OCI-LY7 (cell line): ENCODE measurements at regions not wholly inside any gene's neighbourhood (a gene's known extent, or its start where the extent isn't known, plus 50 kb on each side); places are given as distances from the start of the nearest gene placed in this dataset.
A peak's percentile ranks its signal among the peaks of the same experiment; 100 is the strongest.

Source experiments
- BruUV-seq: library from RNA; stranded (reverse); fragments of 400-500 nt; replicated peaks from 2 replicates; lab custom pipeline; 2021; lab: Mats Ljungman, UMichigan
- CTCF ChIA-PET: fragments of 300-600 bp; sonication (Branson Sonifier 250); formaldehyde crosslinking; loops from one replicate; lab custom pipeline; 2022; ENCODE audit warnings: antibody characterized with exemption; ENCODE audit not compliant: unreplicated experiment; lab: Charles Lee
- POLR2A ChIA-PET: fragments of 300-600 bp; sonication (Branson Sonifier 250); formaldehyde crosslinking; loops from one replicate; lab custom pipeline; 2022; ENCODE audit warnings: antibody characterized with exemption; lab: Charles Lee
- DNase-seq: peaks from one replicate; pipeline ENCODE4 v3.0.0-alpha.2; 2015; ENCODE audit warnings: low spot score
- H2AFZ ChIP-seq: fragments of 200-600 bp; sonication (generic), shearing (Covaris generic); 2 replicates; pipeline ENCODE4 v1.6.1; 2014; ENCODE audit warnings: mild to moderate bottlenecking, antibody characterized with exemption, low read length, moderate library complexity
- H3K27ac ChIP-seq: fragments of 200-600 bp; sonication (generic); 2 replicates; pipeline ENCODE4 v1.5.1; 2014; ENCODE audit warnings: mixed run types, low read depth, mild to moderate bottlenecking, moderate library complexity, low read length, inconsistent platforms; ENCODE audit not compliant: poor library complexity, severe bottlenecking
- H3K36me3 ChIP-seq: fragments of 200-600 bp; sonication (generic); 2 replicates; pipeline ENCODE4 v1.6.1; 2014; ENCODE audit warnings: mild to moderate bottlenecking, antibody characterized with exemption, low read length, moderate library complexity, mixed read lengths; ENCODE audit not compliant: insufficient read depth
- H3K4me1 ChIP-seq: fragments of 200-600 bp; sonication (generic); 2 replicates; pipeline ENCODE4 v1.5.1; 2014; ENCODE audit warnings: mild to moderate bottlenecking, low read length; ENCODE audit not compliant: insufficient read depth, poor library complexity, severe bottlenecking
- H3K4me2 ChIP-seq: fragments of 200-600 bp; sonication (generic); 2 replicates; pipeline ENCODE4 v1.6.1; 2014; ENCODE audit warnings: mild to moderate bottlenecking, low read length
- H3K4me3 ChIP-seq: fragments of 200-600 bp; sonication (generic); 2 replicates; pipeline ENCODE4 v1.5.1; 2014; ENCODE audit warnings: mild to moderate bottlenecking, low read depth, low read length; ENCODE audit not compliant: poor library complexity, severe bottlenecking
- H3K79me2 ChIP-seq: fragments of 200-600 bp; sonication (generic); 2 replicates; pipeline ENCODE4 v1.6.1; 2016; ENCODE audit warnings: low read depth, mild to moderate bottlenecking, low read length, moderate library complexity, mixed read lengths; ENCODE audit not compliant: insufficient read depth
- H3K9me2 ChIP-seq: fragments of 200-600 bp; sonication (generic); 2 replicates; pipeline ENCODE4 v1.6.1; 2016; ENCODE audit warnings: mild to moderate bottlenecking, low read length, mixed read lengths; ENCODE audit not compliant: insufficient read depth
- H3K9me3 ChIP-seq: fragments of 200-600 bp; sonication (generic); 2 replicates; pipeline ENCODE4 v1.6.1; 2014; ENCODE audit warnings: mild to moderate bottlenecking, mixed run types, low read length, mixed read lengths
- H4K20me1 ChIP-seq: fragments of 200-600 bp; sonication (generic); 2 replicates; pipeline ENCODE4 v1.6.1; 2014; ENCODE audit warnings: mild to moderate bottlenecking, antibody characterized with exemption, low read length, moderate library complexity, mixed read lengths; ENCODE audit not compliant: insufficient read depth
- CTCF ChIP-seq: fragments of 200-600 bp; sonication (generic); conservative IDR thresholded peaks from 2 replicates; pipeline ENCODE4 v1.5.1; 2014; ENCODE audit warnings: mild to moderate bottlenecking, antibody characterized with exemption, low read length, moderate library complexity, mixed read lengths
- EZH2phosphoT487 ChIP-seq: fragments of 200-600 bp; sonication (generic); IDR thresholded peaks from 2 replicates; pipeline ENCODE4 v1.6.1; 2018; ENCODE audit warnings: low read depth, borderline replicate concordance, mild to moderate bottlenecking, mixed run types, antibody characterized with exemption, low read length, moderate library complexity, mixed read lengths
- intact Hi-C: fragments of 100-400 bp; cut with micrococcal nuclease; formaldehyde crosslinking; loops from one replicate; pipeline ENCODE4 v1.10.0; 2022; ENCODE audit not compliant: unreplicated experiment

DNA sequence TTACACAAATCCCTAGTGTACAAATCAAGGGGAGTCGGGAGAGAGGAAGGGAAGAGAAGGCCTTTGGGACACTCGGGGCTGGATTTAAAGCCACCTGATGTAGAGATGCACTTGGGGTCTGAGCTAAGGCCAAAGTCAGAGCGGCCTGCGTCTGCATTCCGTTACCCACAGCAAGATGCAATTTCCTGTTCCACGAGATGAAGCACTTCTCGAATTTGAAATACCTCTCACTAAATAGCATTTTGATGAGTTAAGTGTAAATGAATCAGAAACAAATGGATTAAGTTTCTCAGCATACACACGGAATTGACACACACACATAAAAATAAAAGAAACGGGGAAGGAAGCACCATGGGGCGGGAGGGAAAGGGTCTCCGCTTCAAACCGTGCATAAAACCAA lies 386.0 kb downstream of the SOX9 start:
- BruUV-seq: no TSS peak
- Histone ChIP-seq H3K9me3 (peaks cover 8% of the 10 kb centered on the region; the same call in 1 of the 2 replicates), H3K9me2 (no peaks in the 10 kb centered on the region), H3K79me2 (no peaks in the 10 kb centered on the region), H3K36me3 (no peaks in the 10 kb centered on the region), H3K4me3 (no peak overlapping the region), H3K4me1 (peaks cover 29% of the 10 kb centered on the region), H2AFZ (no peak overlapping the region), H4K20me1 (no peaks in the 10 kb centered on the region), H3K4me2 (no peak overlapping the region), H3K27ac (no peak overlapping the region)
- DNase-seq: no peak
- POLR2A ChIA-PET: no interaction called here
- TF ChIP-seq CTCF (no peak), EZH2phosphoT487 (no peak)
- CTCF ChIA-PET: no interaction called here
- intact Hi-C loops: no loop called here

DNA sequence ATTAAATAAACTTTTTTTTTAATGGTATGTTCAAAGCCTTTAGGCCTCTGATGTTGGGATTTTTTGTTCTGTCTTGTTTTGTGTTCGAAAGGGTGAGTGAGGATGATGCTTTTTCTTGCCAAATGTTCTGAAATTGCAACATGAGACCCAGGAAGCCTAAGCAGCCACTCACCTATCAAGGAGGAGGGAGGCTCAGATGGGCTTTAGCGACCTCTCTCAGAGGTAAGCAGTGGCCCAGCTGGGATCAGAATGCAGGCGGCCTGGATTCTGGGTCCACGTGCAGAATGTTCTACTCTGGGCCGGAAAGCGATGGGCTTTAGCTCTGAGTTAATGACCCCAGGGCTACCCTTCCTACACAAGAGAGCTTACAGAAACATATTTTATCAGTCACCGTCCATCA lies 386.6 kb downstream of the SOX9 start:
- H3K79me2 ChIP-seq: no peaks in the 10 kb centered on the region
- ChIA-PET CTCF (interaction anchor here (0.5 kb wide), 1 partner anchor 625 kb away, joined by 7 read pairs; no protein-coding TSS in a partner anchor), POLR2A (interaction anchor here (1.4 kb wide), 1 partner anchor 9 kb away, joined by 3 read pairs; no protein-coding TSS in a partner anchor)
- H3K27ac ChIP-seq: no peak overlapping the region
- H3K9me2 ChIP-seq: no peaks in the 10 kb centered on the region
- H3K36me3 ChIP-seq: no peaks in the 10 kb centered on the region
- peaks cover 35% of the 10 kb centered on the region for H3K4me1 ChIP-seq
- intact Hi-C loops: no loop called here
- TF ChIP-seq CTCF (no peak), EZH2phosphoT487 (no peak)
- H3K4me3 ChIP-seq: no peak overlapping the region
- no peaks in the 10 kb centered on the region for H4K20me1 ChIP-seq
- no TSS peak for BruUV-seq
- no peak overlapping the region for H3K4me2 ChIP-seq
- peaks cover 8% of the 10 kb centered on the region; the same call in 1 of the 2 replicates for H3K9me3 ChIP-seq
- DNase-seq: no peak
- no peak overlapping the region for H2AFZ ChIP-seq

GRCh38 chr17:72510351-72511016 lies 389.7 kb downstream of the SOX9 start:
- ChIA-PET POLR2A (interaction anchor here (0.5 to 1.0 kb wide), 5 partner anchors 13 to 1063 kb away, joined by 3 to 6 read pairs (median 3); no protein-coding TSS in a partner anchor), CTCF (no interaction called here)
- Histone ChIP-seq H4K20me1 (no peaks in the 10 kb centered on the region), H3K9me2 (no peaks in the 10 kb centered on the region), H3K36me3 (no peaks in the 10 kb centered on the region), H3K9me3 (no peaks in the 10 kb centered on the region), H3K27ac (peak overlapping the region; percentile 67), H3K4me1 (peaks cover 45% of the 10 kb centered on the region), H3K4me2 (peak overlapping the region; percentile 59), H3K4me3 (peak overlapping the region; percentile 15), H2AFZ (peak overlapping the region; percentile 28), H3K79me2 (no peaks in the 10 kb centered on the region)
- peak; percentile 96 for DNase-seq
- TF ChIP-seq EZH2phosphoT487: no peak
- TF ChIP-seq CTCF: no peak
- no TSS peak for BruUV-seq
- intact Hi-C loops: loop anchor here (5.0 kb wide), 1 partner anchor 478 kb away; no protein-coding TSS in a partner anchor
